Stimulated activated CD8-positive, alpha-beta memory T cell treated with anti-CD3 and anti-CD28 coated beads, Interleukin-7, amount 100 ng/mL, for 1 hour (primary cell): ENCODE measurements at regions not wholly inside any gene's neighbourhood (a gene's known extent, or its start where the extent isn't known, plus 50 kb on each side); places are given as distances from the start of the nearest gene placed in this dataset.

ENCODE experiments used
- DNase-seq, 2 donors: peaks; one replicate each; pipeline ENCODE4 v3.0.0-alpha.2; 2020; ENCODE audit warnings: low read depth in 2 of 2

- DNase-seq = no peak
These were observed 191.1 kb upstream of the TSC22D2 start for GRCh38 chr3:150216866-150217600.

GRCh38 chr3:150216041-150216811 lies 191.9 kb upstream of the TSC22D2 start:
- no peak for DNase-seq

GRCh38 chr3:150215616-150216015 lies 192.5 kb upstream of the TSC22D2 start:
- DNase-seq = no peak

GRCh38 chr3:150213577-150213976 lies 194.5 kb upstream of the TSC22D2 start:
- no peak for DNase-seq

GRCh38 chr3:150210461-150211110 lies 197.5 kb upstream of the TSC22D2 start:
- DNase-seq = no peak

- no peak for DNase-seq
These were observed 204.8 kb upstream of the TSC22D2 start for GRCh38 chr3:150203273-150203672.

GRCh38 chr3:150202711-150203110 lies 205.4 kb upstream of the TSC22D2 start:
- no peak for DNase-seq

- DNase-seq = no peak
These were observed 213.1 kb upstream of the TSC22D2 start for GRCh38 chr3:150194957-150195356.

- no peak for DNase-seq
These were observed 213.6 kb upstream of the TSC22D2 start for GRCh38 chr3:150194513-150194912.

- no peak for DNase-seq
These were observed 213.9 kb upstream of the PFN2 start for GRCh38 chr3:150184426-150185071.

GRCh38 chr3:150183678-150184425 lies 213.2 kb upstream of the PFN2 start:
- DNase-seq = peak in 1 of 2 donors; percentile 2

GRCh38 chr3:150180334-150180733 lies 209.6 kb upstream of the PFN2 start:
- DNase-seq = no peak

- no peak for DNase-seq
These were observed 208.6 kb upstream of the PFN2 start for GRCh38 chr3:150179330-150179729.

GRCh38 chr3:150177673-150178381 lies 207.1 kb upstream of the PFN2 start:
- DNase-seq = no peak

GRCh38 chr3:150174179-150174578 lies 203.5 kb upstream of the PFN2 start:
- DNase-seq = no peak

- DNase-seq = no peak
These were observed 201.7 kb upstream of the PFN2 start for GRCh38 chr3:150172356-150172755.

GRCh38 chr3:150170852-150171520 lies 200.3 kb upstream of the PFN2 start:
- DNase-seq = no peak

GRCh38 chr3:150169330-150169940 lies 198.7 kb upstream of the PFN2 start:
- no peak for DNase-seq

GRCh38 chr3:150168698-150169097 lies 198.0 kb upstream of the PFN2 start:
- DNase-seq = no peak
